HuH-7.5 (cell line): ENCODE measurements at regions not wholly inside any gene's neighbourhood (a gene's known extent, or its start where the extent isn't known, plus 50 kb on each side); places are given as distances from the start of the nearest gene placed in this dataset.

Source experiments
- DNase-seq: peaks from one replicate; pipeline ENCODE4 v3.0.0; 2011; ENCODE audit warnings: low spot score

DNA sequence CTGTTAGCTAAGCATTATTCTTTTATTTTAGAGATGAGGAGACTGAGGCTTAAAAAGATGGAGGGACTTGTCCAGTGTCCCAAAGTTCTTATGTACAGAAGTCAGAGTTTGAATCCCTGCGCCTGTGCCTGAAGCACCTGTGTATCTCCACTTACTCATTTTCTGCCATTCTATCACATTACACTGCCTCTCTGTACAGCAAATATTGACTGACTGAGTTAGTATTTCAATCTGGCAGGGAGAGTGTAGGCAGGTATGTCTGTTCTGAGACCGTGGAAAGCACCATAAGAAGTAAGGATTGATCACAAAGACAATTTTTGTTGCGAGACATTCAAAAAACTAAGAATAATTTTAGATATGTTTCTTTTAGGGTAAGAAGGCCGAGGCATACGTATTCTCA lies 162.7 kb downstream of the KITLG start:
- no peak for DNase-seq

- no peak for DNase-seq
Measured at GRCh38 chr12:88418856-88419497, 161.3 kb downstream of the KITLG start.

DNA sequence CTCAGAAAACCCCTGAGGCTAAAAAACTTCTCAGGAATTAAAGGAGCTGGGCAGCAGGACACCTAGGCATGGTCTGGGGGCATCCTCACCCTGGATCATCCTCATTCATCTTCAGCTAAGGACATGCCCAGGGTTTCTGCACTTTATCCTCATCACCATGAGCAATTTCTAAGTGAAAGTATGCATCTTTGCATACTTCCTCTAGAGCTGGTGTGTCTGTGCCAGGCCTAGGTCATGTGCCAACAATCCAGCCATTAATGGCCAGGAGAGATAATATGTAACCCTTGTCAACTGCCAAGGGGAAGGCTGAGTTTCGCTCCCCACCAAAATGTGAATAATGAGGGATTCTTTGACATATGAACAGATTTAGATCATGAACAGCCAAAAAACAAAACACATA lies 160.5 kb downstream of the KITLG start:
- no peak for DNase-seq

GRCh38 chr12:88420457-88420856 lies 159.8 kb downstream of the KITLG start:
- DNase-seq = no peak

DNA sequence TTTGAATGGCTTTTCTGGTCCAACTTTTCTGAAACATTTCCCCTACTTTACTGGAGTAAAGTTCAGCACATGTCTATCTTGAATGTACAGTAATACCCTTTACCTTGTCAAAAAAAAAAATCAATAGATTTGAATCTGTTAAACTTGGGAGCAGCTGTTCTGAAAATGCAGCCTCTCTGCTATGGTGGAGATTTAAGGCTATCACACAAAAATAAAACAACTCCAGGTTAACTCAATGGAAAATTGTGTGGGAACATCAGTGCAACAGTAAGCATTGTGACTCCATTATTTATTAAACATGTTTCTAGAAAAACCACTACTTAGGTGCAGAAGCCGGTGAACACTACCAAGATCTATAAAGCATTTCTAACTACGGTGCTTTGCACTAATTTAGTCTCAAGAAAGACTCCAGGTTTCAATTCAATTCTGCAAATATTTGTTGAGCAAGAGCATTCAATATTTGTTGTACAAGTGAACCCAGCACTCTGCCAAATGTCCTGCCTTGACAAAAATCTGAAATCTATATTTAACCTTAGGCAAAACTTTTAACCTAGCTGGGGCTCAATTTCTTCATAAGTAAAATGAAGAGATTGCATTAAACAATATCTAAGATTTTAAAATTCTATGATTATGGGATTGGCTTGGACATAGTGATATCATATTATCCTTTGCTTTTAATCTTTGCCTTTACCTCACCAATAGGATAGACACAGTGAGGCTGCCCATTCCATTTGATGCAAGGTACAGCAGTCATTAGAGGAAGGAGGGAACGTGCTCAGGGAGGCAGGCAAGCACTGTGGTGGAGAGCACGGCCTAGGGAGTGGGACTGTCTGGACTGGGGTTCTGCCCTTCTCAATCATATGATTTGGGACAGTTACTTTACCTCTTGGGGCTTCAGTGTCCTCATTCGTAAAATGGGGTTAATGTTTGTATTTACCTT lies 155.2 kb downstream of the KITLG start:
- DNase-seq = no peak

GRCh38 chr12:88428350-88428749 lies 151.9 kb downstream of the KITLG start:
- no peak for DNase-seq

GRCh38 chr12:88431246-88431645 lies 149.0 kb downstream of the KITLG start:
- DNase-seq = no peak

DNA sequence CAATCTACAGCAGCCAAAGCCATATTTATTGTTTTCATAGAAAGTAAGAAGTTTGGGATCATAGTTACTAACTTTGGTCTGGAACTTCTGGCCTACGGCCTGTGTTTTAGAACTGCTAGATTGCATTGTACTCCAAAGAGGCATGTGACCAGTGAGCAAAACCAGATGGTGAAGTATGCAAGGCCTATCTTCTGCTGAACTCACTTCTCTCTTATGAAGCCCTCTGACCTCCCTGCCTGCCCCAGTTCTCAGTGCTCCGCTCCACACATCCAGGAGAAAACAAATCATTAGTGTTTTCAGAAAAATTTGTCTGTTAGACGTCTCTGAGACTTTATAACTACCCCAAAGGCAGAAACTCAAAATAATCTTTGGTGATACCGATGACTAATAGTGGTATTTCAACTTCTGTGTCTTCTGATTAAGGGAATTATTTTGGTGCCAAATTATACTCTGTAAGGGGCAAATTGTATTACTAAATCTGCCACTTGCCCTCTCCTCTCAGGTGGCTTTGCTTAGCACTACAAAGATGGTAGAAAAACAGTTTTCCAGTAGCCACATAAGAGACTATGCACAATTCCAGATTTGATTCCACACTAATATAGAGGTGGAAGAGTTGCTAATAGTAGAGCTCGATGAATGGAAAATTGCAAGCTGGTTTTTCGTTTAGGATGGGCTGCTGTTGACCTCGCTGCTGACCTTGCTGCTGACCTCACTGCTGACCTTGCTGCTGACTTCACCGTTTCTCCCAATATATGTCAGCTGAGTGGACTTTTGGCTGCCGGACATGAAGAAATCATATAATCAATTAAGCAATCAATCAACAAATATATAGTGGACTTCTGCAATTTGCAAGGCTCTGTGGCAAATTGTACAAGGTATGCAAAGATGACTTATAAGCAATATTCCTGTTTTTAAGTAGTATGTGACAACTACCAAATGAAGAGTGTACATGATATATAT lies 147.5 kb downstream of the KITLG start:
- DNase-seq = no peak

- DNase-seq = no peak
Measured at GRCh38 chr12:88433997-88434703, 146.1 kb downstream of the KITLG start.

GRCh38 chr12:88435334-88436076 lies 144.8 kb downstream of the KITLG start:
- DNase-seq = no peak

- no peak for DNase-seq
Measured at GRCh38 chr12:88437226-88437625, 143.0 kb downstream of the KITLG start.
